Esophagus muscularis mucosa (tissue), 4 donors: ENCODE measurements at regions not wholly inside any gene's neighbourhood (a gene's known extent, or its start where the extent isn't known, plus 50 kb on each side); places are given as distances from the start of the nearest gene placed in this dataset.

ENCODE experiments used
- DNase-seq: peaks from one replicate; pipeline ENCODE4 v3.0.0-alpha.2; 2017; ENCODE audit errors: extremely low spot score
- H3K27ac ChIP-seq, 4 donors: fragments of 200-600 bp; sonication (generic); replicated peaks in 1 of 4; 1 replicate in 3 of 4; 2 replicates in 1 of 4; pipeline ENCODE4 v1.5.1; 2016 to 2019; ENCODE audit warnings: mild to moderate bottlenecking in 1 of 4
- H3K27me3 ChIP-seq, 4 donors: fragments of 200-600 bp; sonication (generic); one replicate each; pipeline versions ENCODE4 v1.5.1 to v1.6.0; 2016 to 2019
- H3K36me3 ChIP-seq, 4 donors: fragments of 200-600 bp; sonication (generic); one replicate each; pipeline ENCODE4 v1.5.1; 2016 to 2019
- H3K4me1 ChIP-seq, 4 donors: fragments of 200-600 bp; sonication (generic); one replicate each; pipeline ENCODE4 v1.5.1; 2016 to 2019
- H3K4me3 ChIP-seq, 4 donors: fragments of 200-600 bp; sonication (generic); 1 replicate in 2 of 4; 2 replicates in 2 of 4; pipeline ENCODE4 v1.5.1; 2016 to 2019; ENCODE audit warnings: mild to moderate bottlenecking in 4 of 4, moderate library complexity in 1 of 4
- H3K9me3 ChIP-seq, 4 donors: fragments of 200-600 bp; sonication (generic); 1 replicate in 3 of 4; 2 replicates in 1 of 4; pipeline ENCODE4 v1.5.1; 2016 to 2019
- EP300 ChIP-seq: sonication (generic); formaldehyde crosslinking; IDR thresholded peaks from one replicate; pipeline ENCODE4 v1.6.1; 2017; ENCODE audit warnings: antibody characterized with exemption
- POLR2A ChIP-seq: fragments of 450-650 bp; IDR thresholded peaks from one replicate; pipeline ENCODE4 v1.6.1; 2017; ENCODE audit warnings: antibody characterized with exemption, moderate library complexity, mild to moderate bottlenecking, low read depth
- POLR2AphosphoS5 ChIP-seq, 2 donors: sonication (generic); formaldehyde crosslinking; IDR thresholded peaks; one replicate each; pipeline ENCODE4 v1.6.1; 2017; ENCODE audit warnings: antibody characterized with exemption in 2 of 2
- WGBS: methylation state at CpG from one replicate; pipeline ENCODE4 v1.1.5; 2018; 5-methylcytosine and 5-hydroxymethylcytosine counted together
- intact Hi-C: fragments of 100-400 bp; cut with DNase I; formaldehyde crosslinking; loops from one replicate; pipeline ENCODE4 v1.15.1; 2023
- TF ChIP-seq, protein P1 (sequence below), 3 experiments: fragments of 200-600 bp in 2 of 3; fragments of 450-650 bp in 1 of 3; sonication (generic) in 2 of 3; IDR thresholded peaks; one replicate each; pipeline ENCODE4 v1.5.1; 2017 to 2019; ENCODE audit warnings: antibody characterized with exemption in 3 of 3, mild to moderate bottlenecking in 2 of 3, moderate library complexity in 1 of 3

DNA sequence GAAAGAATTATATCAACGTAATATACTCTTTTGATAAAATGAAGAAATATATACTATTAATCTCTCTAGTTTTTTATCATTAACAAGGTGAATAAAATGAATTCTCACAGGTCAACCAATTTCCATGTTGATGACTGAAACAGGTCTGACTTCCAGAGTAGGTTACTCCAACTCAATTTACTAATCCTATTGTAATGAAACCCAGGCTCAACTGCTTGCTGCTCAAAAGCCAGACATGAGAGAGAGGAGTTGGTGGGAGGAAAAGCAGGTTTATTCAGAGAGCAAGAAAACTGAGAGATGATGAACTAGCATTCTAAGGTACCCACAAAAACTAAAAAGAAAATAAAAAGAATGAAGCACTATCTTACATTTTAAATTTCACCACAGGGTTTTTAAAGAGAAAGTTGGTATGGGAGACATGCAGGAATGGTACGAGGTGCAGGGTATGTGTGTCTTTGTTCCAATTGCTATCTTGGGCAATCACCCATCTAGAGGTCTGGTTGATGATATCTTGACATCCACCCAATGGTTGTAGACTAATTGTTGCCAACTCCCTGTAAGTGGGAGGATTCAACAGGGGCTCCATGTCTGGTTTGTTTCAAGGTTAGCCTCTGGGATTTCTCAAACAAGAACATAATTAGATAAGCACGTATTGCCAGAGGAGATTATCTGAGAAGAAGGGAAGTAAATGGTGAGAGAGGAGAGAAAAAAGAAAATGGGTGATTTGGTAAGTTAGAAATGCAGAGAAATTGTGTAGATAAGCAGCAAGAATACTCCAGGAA lies 471.4 kb upstream of the REG3G start:
- intact Hi-C loops = no loop called here
- Histone ChIP-seq H3K27ac (no peak overlapping the region), H3K4me1 (no peaks in the 10 kb centered on the region), H3K9me3 (no peaks in the 10 kb centered on the region), H3K27me3 (no peaks in the 10 kb centered on the region), H3K4me3 (no peak overlapping the region), H3K36me3 (no peaks in the 10 kb centered on the region)
- TF ChIP-seq POLR2A = no peak
- no peak for TF ChIP-seq EP300
- TF ChIP-seq, protein P1, sequence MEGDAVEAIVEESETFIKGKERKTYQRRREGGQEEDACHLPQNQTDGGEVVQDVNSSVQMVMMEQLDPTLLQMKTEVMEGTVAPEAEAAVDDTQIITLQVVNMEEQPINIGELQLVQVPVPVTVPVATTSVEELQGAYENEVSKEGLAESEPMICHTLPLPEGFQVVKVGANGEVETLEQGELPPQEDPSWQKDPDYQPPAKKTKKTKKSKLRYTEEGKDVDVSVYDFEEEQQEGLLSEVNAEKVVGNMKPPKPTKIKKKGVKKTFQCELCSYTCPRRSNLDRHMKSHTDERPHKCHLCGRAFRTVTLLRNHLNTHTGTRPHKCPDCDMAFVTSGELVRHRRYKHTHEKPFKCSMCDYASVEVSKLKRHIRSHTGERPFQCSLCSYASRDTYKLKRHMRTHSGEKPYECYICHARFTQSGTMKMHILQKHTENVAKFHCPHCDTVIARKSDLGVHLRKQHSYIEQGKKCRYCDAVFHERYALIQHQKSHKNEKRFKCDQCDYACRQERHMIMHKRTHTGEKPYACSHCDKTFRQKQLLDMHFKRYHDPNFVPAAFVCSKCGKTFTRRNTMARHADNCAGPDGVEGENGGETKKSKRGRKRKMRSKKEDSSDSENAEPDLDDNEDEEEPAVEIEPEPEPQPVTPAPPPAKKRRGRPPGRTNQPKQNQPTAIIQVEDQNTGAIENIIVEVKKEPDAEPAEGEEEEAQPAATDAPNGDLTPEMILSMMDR (IDR thresholded peaks at IDR 0.05) = no peak
- TF ChIP-seq POLR2AphosphoS5 (IDR thresholded peaks at IDR 0.05) = no peak
- DNase-seq = no peak
- WGBS = 48% methylated on average over 3 of the region's 3 CpGs

DNA sequence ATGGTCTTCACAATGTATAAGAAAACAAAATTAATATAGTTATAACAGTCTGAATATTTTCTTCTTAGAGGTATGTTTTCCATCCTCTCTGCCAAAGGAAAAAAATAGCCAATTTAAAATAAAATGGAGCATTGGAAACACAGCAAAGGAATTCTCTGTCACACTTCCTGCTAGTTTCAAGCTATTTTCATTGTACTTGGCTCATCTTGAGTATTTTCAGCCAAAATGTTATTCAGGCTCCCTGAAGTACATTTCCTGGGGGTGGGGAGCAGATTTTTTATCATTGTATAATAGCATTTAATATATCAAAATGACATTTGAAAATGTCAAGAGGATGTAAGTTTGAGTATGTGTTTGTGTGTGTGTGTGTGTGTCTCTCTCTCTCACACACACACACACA lies 463.6 kb upstream of the REG3G start:
- Histone ChIP-seq H3K27ac (no peak overlapping the region), H3K9me3 (no peaks in the 10 kb centered on the region), H3K36me3 (no peaks in the 10 kb centered on the region), H3K27me3 (no peaks in the 10 kb centered on the region), H3K4me1 (no peaks in the 10 kb centered on the region), H3K4me3 (no peak overlapping the region)
- intact Hi-C loops = no loop called here
- DNase-seq = no peak
- TF ChIP-seq, protein P1 (IDR thresholded peaks at IDR 0.05) = no peak
- TF ChIP-seq POLR2A (no peak), POLR2AphosphoS5 (IDR thresholded peaks at IDR 0.05) (no peak), EP300 (no peak)

DNA sequence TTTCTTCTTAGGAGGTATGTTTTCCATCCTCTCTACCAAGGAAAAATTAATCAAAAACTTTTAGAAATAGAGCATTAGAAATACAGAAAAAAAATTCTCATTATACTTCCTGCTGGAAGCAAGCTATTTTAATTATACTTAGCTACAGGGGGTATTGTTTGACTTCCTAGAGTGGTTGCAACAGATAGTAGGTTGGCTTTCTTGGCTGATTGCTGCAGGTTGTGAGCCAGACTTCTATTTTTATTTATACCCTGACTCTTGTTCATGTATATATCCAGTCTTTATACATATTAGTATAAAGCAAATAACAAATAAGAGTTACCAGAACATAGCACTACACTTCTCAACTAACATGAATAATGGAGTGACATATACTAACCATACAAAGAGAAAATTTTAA lies 460.8 kb upstream of the REG3G start:
- H3K36me3 ChIP-seq = no peaks in the 10 kb centered on the region
- H3K4me3 ChIP-seq = no peak overlapping the region
- intact Hi-C loops = no loop called here
- H3K27ac ChIP-seq = no peak overlapping the region
- H3K9me3 ChIP-seq = no peaks in the 10 kb centered on the region
- no peaks in the 10 kb centered on the region for H3K27me3 ChIP-seq
- no peak for TF ChIP-seq POLR2AphosphoS5 (IDR thresholded peaks at IDR 0.05)
- TF ChIP-seq EP300 = no peak
- TF ChIP-seq, protein P1 (IDR thresholded peaks at IDR 0.05) = no peak
- TF ChIP-seq POLR2A = no peak
- no peaks in the 10 kb centered on the region for H3K4me1 ChIP-seq
- no peak for DNase-seq

DNA sequence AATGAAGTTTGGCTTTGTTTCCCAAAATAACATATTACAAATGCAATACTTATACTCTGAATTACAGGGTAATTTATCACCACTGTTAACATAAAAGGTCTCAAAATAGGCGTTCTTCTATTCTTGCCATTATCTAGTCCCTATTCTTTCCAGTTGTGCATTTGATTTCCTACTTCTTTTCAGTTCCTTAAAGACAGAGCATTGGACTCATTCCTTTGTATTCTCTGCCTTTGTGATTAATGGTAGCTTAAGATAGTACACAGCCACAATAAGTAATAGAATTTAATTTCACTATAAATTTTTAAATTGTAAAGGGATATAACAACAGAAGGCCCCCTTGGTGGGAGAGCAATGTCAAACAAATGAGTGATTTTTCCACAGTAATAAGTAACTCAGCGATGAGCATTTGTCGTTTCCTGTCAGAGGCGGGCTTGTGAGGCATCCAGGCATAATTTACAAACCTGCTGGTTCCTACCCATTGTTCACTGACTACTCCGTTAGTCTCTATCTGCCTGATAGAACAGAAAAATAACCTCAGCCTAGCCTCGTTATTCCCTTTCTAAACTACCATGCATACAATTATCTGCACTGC lies 456.6 kb upstream of the REG3G start:
- Histone ChIP-seq H3K4me1 (no peaks in the 10 kb centered on the region), H3K27ac (no peak overlapping the region), H3K36me3 (no peaks in the 10 kb centered on the region), H3K4me3 (no peak overlapping the region), H3K27me3 (no peaks in the 10 kb centered on the region), H3K9me3 (no peaks in the 10 kb centered on the region)
- TF ChIP-seq EP300 (no peak), POLR2AphosphoS5 (IDR thresholded peaks at IDR 0.05) (no peak), POLR2A (no peak)
- TF ChIP-seq, protein P1 (IDR thresholded peaks at IDR 0.05) = no peak
- intact Hi-C loops = no loop called here
- 65% methylated on average over 6 of the region's 6 CpGs for WGBS
- DNase-seq = no peak

DNA sequence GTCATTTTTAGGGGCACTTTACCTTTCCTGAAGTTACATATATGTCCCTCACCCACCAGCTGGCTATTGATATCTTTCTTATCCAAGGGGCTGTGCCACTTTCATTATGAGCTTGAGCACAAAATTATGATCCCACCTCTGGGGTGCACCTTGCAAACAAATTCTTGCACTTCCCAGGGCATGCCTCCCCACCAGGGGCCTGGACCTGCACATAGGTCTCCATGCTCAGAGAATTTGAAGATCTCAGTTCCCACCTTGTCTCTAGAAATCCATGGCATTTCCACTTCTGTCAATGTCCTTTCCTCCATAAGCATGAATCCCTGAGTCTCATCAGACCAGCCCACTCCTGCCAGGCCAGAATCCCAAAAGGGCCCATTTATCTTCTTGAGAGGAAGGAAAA lies 449.1 kb upstream of the REG3G start:
- Histone ChIP-seq H3K4me3 (no peak overlapping the region), H3K9me3 (no peaks in the 10 kb centered on the region), H3K27me3 (no peaks in the 10 kb centered on the region), H3K36me3 (no peaks in the 10 kb centered on the region), H3K4me1 (no peaks in the 10 kb centered on the region), H3K27ac (no peak overlapping the region)
- intact Hi-C loops = no loop called here
- TF ChIP-seq POLR2A (no peak), POLR2AphosphoS5 (IDR thresholded peaks at IDR 0.05) (no peak), EP300 (no peak)
- TF ChIP-seq, protein P1 (IDR thresholded peaks at IDR 0.05) = no peak
- DNase-seq = no peak
